GM18858 (cell line): ENCODE measurements at regions not wholly inside any gene's neighbourhood (a gene's known extent, or its start where the extent isn't known, plus 50 kb on each side); places are given as distances from the start of the nearest gene placed in this dataset.

Experiments used
- ATAC-seq: cut with Tn5 transposase; IDR thresholded peaks from one replicate; pipeline ENCODE4 v1.9.1; 2021; ENCODE audit not compliant: unreplicated experiment

GRCh38 chr4:53921856-53922255 is 142.5 kb downstream of the CHIC2 start:
- ATAC-seq, result no peak

GRCh38 chr4:53920883-53921282 is 143.5 kb downstream of the CHIC2 start:
- no peak for ATAC-seq

- ATAC-seq, result no peak
Observed at GRCh38 chr4:53920116-53920515, 144.3 kb downstream of the CHIC2 start.

- no peak for ATAC-seq
Observed at GRCh38 chr4:53919535-53919934, 144.9 kb downstream of the CHIC2 start.

DNA sequence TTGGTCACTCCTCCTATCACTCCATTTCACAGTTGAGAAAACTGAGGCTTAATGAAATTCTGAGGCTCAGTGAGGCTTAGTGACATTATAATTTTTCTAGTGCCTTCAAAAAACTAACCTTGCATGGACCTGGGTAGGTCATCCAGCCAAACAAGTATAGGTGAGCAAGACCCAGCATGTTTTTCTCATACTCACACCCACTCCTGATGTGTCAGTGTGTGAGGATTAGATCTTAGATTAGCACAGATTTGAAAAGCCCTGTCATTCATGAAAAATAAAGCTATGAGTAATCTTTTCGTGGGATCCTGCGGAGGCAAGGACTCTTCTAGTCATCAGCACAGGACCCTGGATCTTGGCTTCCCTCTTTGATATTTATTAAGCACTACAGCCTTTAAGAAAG is 146.7 kb downstream of the CHIC2 start:
- ATAC-seq, result no peak

DNA sequence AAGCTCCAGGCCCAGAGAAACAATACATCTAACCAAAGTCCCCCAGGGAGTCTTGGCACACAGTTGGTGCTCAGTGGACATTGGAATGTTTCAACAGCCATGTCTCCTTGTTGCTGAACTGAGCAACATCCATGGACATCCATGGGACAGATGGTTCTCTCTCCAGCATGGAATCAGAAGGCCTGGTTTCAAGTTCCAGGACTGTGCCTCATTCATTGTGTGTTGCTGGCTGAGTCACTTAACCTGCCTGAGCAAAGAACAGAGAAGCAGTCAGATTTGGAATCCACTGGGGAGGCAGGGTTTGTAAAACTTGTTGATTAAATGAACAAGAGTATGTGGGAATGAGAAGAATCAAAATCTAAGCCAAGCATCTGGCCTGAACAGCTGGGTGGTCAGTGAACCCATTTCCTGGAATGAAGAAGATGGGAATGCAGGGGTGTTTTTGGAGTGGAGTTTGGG is 147.9 kb downstream of the CHIC2 start:
- ATAC-seq, result no peak

DNA sequence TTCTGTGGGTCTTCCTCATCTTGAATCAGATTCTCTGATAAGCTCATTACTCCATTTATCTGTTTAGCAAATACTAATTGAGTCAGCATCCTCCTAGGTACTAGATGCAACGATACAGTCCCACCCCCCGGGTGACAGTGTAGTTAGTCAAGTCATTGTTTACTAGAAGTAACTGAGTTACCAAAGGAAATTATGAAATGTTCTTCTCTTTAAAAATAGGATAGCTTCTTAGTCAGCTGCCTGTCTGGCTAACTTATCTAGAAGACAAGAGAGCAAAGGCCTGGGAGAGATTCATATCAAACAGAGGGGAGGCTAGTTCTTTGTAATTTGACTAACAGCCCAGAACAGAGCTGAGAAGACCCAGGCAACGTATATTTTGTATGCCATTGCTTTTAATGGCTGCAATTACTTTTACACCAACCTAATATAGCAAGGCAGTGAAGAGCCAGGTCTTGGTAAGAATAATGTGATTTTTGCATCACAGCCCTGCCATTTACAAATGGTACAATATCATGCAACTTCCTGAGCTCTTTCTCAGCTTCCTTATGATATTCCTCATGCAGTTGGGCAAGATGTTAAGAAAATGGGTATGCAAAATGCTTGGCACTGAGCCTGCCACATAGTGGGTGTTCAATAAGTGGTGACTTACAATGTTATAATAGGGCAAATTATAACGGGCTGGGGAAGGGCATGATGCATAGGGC is 149.9 kb downstream of the CHIC2 start:
- no peak for ATAC-seq

GRCh38 chr4:53913771-53914170 is 150.6 kb downstream of the CHIC2 start:
- ATAC-seq, result no peak

DNA sequence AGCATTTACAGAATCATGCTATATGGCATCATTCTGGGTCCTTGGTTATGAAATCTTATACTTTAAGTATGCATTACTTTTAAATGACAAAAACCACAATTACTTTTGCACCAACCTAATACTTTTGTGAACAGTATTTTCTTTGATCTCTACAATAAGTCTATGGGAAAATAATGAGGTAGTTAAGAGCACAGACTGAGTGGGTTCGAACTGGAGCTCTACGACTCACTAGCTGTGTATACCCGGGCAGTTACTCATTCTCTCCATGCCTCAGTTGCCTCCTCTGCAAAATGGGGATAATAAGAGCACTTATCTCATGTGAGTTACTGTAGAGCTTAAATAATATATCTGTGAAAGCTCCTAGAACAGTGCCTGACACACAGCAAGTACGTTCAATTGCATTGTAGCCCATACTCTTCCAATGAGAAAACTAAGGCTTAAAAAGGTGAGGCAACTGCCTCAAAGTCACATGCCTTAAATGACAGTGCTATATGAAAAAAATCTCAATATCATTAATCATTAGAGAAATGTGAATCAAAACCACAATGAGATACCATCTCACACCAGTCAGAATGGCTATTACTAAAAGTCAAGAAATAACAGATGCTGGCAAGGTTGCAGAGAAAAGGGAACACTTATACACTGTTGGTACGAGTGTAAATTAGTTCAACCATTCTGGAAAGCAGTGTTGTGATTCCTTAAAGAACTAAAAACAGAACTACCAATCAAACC is 151.5 kb downstream of the CHIC2 start:
- ATAC-seq, result no peak

DNA sequence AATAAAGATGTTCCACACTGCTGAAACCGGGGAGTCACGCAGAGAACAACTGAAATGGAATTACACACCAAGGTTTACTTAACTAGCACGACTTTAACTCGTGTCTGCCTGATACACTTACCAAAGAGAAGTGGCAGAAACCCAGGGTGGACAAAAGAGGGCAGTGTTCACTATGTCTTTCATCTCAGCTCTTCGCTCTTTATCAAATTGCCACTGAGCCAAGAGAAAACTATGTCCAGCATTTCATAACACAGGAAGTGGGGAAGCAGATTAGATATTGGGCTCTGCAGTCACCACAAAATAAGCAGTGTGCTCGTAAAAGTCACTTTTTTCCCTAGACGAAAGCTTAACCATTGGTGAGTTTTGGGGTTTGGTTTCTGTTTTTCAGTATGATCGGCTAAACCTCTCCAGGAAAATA is 155.7 kb downstream of the CHIC2 start:
- ATAC-seq, result no peak

- ATAC-seq, result no peak
Observed at GRCh38 chr4:53907772-53908171, 156.6 kb downstream of the CHIC2 start.

- ATAC-seq, result no peak
Observed at GRCh38 chr4:53906606-53907190, 157.7 kb downstream of the CHIC2 start.

- ATAC-seq, result no peak
Observed at GRCh38 chr4:53905941-53906377, 158.4 kb downstream of the CHIC2 start.

- ATAC-seq, result no peak
Observed at GRCh38 chr4:53905276-53905940, 159.0 kb downstream of the CHIC2 start.

DNA sequence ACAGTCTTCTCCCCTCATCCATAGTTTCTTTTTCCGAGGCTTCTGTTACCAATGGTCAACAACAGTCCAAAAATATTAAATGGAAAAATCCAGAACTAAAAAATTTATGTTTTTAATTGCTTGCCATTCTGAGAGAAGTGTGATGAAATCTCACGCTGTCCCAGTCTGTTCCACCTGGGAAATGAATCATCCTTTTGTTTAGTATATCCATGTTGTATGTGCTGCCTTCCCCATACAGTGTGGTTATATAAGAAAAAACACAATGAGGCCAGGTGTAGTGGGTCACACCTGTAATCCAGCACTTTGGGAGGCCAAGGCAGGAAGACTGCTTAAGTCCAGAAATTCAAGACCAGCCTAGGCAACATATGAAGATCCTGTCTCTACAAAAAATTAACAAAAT is 161.6 kb downstream of the CHIC2 start:
- ATAC-seq, result no peak

GRCh38 chr4:53900271-53900649 is 164.1 kb downstream of the CHIC2 start:
- no peak for ATAC-seq

DNA sequence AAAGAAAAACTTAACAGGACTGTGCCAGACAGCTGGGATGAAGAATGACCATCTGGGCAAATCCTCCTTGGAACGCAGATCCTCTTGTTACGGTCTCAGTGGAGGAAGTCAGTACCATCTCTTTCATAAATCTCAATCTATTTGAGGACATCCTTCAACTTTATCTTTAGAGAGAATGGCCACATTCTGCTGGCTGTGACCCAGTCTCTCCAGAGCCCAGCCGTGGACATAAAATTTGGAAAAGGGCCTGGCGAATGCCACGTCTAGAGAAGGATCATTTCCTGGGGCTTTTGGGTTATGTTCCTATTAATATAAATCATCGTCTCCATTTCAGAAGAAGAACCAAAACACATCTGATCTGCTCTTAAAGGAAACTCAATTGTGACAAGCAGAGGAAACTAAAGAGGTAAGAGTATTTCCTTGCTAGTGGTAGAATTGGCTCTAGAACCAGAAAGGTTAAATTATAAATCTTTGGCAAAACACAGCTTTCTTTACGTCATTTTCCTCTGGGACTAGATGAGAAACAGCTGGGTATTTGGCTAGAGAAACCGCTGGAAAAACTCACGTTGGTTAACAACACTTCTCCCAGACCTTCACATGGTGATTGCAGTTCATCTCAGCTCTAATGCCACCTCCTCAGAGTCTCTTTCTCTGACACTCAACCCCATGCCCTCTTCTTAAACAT is 164.7 kb downstream of the CHIC2 start:
- ATAC-seq, result no peak

DNA sequence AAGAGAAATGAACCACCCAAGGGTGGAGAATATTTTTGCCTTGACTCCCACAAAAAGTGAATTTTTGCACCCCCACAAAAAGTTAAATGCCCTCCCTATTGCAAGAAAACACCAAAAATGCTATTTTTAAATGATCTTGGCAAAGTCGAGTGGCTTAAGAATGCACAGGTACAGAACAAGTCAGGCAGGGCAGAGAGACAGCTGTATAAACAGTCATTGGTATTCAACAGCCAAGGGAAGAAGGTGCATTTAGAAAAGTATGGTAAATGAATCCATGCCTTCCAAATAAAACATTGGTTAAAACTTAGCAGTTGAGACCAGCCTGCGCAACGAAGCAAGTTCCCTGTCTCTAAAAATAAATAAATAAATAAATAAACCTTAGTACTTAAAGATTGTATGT is 169.3 kb downstream of the CHIC2 start:
- no peak for ATAC-seq

GRCh38 chr4:53890461-53890860 is 173.9 kb downstream of the CHIC2 start:
- no peak for ATAC-seq

DNA sequence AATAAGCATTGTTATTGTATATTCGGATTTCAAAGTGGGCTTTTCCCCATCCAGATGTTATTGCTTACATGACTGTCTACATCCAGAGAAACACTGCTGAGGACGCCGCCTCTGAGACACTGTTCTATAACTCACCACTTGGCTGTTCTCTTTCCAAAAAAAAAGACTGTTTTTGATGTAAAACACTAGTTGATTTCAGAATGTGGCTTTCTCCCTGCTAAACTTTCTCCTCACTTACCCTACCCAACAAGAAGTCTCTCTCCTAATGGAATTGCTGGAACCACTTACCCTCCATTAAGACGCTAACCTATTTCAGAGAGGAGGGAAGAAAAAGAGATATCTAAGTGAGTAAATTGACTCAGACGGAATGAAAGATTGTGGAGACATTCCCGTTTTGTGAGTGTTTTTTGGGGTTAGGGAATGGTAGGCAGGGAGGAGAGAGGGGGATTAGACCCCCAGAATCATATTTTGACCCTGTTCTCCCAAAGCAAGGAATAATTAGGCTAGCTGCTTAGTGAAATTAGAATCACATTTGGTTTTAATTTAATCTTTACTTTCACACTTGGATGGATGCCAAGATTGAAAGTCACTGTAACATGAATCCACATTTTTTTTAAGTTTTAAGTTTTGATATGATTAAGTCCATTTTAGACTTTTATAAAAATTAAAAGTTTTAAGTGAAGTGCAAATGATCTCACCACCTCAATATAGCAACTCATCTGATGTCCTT is 174.9 kb downstream of the CHIC2 start:
- ATAC-seq, result no peak
